Upper lobe of right lung (tissue), 1 donor: ENCODE measurements at regions not wholly inside any gene's neighbourhood (a gene's known extent, or its start where the extent isn't known, plus 50 kb on each side); places are given as distances from the start of the nearest gene placed in this dataset.

Source experiments
- ATAC-seq: fragments of 200-7000 bp; cut with Tn5 transposase; one replicate; pipeline ENCODE4 v1.9.1; 2020; ENCODE audit warnings: mild to moderate bottlenecking, moderate library complexity
- DNase-seq: peaks from one replicate; pipeline ENCODE4 v3.0.0-alpha.2; 2020
- H3K27ac ChIP-seq: fragments of 200-600 bp; one replicate; pipeline ENCODE4 v1.8.0; 2022
- H3K27me3 ChIP-seq: fragments of 200-600 bp; one replicate; pipeline ENCODE4 v1.8.0; 2022; ENCODE audit warnings: mild to moderate bottlenecking
- H3K36me3 ChIP-seq: fragments of 200-600 bp; one replicate; pipeline ENCODE4 v1.8.0; 2022
- H3K4me1 ChIP-seq: fragments of 200-600 bp; one replicate; pipeline ENCODE4 v1.8.0; 2022
- H3K4me3 ChIP-seq: fragments of 200-600 bp; one replicate; pipeline ENCODE4 v1.8.0; 2022; ENCODE audit warnings: mild to moderate bottlenecking
- H3K9me3 ChIP-seq: fragments of 200-600 bp; one replicate; pipeline ENCODE4 v1.8.0; 2022
- intact Hi-C: fragments of 100-400 bp; cut with DNase I; formaldehyde crosslinking; loops from one replicate; pipeline ENCODE4 v1.11.0; 2022
- TF ChIP-seq, protein P1 (sequence below): fragments of 200-600 bp; IDR thresholded peaks from one replicate; pipeline ENCODE4 v1.8.0; 2022; ENCODE audit warnings: antibody characterized with exemption
- donor health status: DM: no; HTN: yes; CAD: no; lungs with severe emphysema.

DNA sequence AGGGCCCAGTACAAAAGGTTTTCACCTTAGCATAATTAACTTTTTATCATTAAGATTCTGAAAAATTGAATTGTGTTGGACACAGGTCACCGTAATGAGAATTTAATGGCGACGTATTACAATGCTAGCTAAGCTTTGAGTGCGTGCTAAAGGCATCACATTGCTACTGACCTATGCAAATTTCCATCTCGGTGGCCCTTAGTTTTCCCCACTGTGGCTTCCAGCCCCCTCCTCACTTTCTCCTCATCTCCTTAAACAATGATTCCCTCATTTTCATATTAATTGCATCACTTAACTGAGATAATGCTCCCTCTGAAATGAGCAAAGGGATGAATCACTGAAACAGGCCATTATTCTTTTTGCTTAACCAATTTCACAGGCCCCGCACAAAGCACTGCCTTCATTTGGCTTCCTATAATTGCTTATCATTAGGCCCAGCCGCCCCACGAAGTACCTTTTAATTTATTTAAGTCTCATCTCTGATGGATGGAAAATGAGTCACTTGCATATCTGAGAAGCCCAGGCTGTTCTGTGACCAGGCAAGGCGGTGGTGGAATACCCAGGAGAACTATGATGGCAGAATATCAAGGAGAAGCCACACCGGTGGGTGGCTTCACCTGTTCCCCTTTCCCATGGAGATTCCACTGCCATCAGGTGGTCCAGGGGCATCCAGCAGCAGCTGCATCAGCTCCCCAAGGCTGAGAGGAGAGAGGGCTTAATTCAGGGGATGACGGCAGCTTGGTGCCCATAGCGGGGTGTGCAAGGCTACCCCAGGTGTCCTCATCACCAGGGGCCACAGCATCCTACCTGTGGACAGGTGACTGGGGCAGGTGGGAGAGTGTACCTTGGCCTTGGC is 223.8 kb upstream of the BOD1L1 start:
- no peak overlapping the region for H3K27ac ChIP-seq
- no peaks in the 10 kb centered on the region for H3K4me1 ChIP-seq
- H3K36me3 ChIP-seq: no peaks in the 10 kb centered on the region
- H3K4me3 ChIP-seq: no peak overlapping the region
- intact Hi-C loops: no loop called here
- TF ChIP-seq, protein P1, sequence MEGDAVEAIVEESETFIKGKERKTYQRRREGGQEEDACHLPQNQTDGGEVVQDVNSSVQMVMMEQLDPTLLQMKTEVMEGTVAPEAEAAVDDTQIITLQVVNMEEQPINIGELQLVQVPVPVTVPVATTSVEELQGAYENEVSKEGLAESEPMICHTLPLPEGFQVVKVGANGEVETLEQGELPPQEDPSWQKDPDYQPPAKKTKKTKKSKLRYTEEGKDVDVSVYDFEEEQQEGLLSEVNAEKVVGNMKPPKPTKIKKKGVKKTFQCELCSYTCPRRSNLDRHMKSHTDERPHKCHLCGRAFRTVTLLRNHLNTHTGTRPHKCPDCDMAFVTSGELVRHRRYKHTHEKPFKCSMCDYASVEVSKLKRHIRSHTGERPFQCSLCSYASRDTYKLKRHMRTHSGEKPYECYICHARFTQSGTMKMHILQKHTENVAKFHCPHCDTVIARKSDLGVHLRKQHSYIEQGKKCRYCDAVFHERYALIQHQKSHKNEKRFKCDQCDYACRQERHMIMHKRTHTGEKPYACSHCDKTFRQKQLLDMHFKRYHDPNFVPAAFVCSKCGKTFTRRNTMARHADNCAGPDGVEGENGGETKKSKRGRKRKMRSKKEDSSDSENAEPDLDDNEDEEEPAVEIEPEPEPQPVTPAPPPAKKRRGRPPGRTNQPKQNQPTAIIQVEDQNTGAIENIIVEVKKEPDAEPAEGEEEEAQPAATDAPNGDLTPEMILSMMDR: no peak
- DNase-seq: no peak
- H3K27me3 ChIP-seq: no peaks in the 10 kb centered on the region
- H3K9me3 ChIP-seq: no peaks in the 10 kb centered on the region
- no peak for ATAC-seq

DNA sequence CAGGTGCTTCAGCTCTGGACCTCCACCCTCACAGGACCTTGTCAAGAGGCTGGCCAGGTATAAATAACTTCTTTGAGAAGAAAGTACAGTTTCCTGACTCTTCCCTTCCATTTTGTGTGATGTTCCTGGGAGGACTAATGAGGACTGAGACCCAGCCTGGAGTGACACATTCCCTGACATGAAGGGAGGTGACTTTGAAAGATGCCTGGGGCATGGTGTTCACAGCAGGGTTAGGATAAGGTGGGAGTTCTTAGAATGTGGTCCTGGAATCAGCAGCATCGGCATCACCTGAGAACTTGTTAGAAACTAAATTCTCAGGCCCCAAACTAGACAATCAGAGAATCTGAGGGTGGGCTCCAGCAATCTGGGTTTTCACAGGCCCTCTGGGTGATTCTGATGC is 224.9 kb upstream of the BOD1L1 start:
- TF ChIP-seq, protein P1: no peak
- Histone ChIP-seq H3K4me1 (no peaks in the 10 kb centered on the region), H3K4me3 (no peak overlapping the region), H3K27ac (no peak overlapping the region), H3K36me3 (no peaks in the 10 kb centered on the region), H3K27me3 (no peaks in the 10 kb centered on the region), H3K9me3 (no peaks in the 10 kb centered on the region)
- no peak for DNase-seq
- intact Hi-C loops: no loop called here
- no peak for ATAC-seq

DNA sequence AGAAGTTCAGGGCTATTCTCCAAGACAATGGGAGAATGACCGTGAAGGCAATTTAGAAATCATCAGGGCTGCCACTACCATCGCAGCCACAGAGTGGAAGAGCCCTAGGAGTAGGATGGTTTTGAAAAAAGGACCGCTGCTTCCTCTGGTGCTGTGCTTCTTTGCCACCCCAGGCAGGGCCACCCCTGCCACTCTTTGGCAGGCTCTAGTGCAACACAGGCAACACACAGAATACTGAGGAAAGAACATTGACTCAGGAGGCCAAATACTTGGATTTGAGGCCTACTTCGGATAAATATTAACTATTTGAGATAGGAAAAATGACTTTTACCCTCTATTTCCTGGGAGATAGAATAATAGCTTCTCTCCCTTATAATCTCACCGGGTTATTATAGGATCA is 228.9 kb upstream of the BOD1L1 start:
- Histone ChIP-seq H3K36me3 (no peaks in the 10 kb centered on the region), H3K4me3 (no peak overlapping the region), H3K9me3 (no peaks in the 10 kb centered on the region), H3K27ac (no peak overlapping the region), H3K27me3 (no peaks in the 10 kb centered on the region), H3K4me1 (no peaks in the 10 kb centered on the region)
- no peak for ATAC-seq
- no peak for DNase-seq
- intact Hi-C loops: no loop called here
- TF ChIP-seq, protein P1: no peak

DNA sequence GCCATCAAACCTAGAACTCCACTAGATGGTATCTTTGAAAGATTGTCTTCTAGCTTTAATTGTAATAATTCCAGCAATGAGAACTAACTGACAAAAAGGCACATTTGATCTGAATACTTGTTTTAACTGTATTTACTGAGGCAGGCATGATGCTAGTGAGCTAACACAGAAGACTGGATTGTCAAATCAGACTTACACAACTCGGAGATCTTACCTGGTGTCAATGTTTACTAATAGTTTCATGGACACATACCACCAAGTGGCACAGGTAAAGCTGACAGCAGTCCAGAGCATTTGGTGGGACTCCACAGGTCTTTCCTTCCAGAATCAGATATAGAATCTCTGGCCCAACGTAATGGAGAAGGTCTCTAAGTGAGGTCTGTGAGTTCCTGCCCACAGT is 229.9 kb upstream of the BOD1L1 start:
- H3K4me1 ChIP-seq: no peaks in the 10 kb centered on the region

DNA sequence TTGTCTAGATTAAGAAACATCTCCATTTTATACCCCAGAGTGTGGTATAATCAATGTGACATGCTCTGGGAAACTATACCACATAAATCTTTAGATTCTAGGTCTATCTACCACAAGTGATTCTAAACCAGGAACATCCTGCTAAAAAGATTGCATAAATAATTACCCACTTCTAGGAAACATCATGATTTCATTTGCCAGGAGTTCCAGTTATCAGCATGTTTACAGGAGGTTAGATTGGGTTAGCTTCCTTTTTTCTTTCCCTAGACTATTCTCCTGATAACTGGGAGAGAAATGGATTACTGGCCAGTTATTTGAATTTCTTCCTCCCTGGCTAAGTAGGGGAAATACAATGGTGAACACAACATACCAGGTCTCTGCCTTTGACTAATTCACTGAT is 230.3 kb upstream of the BOD1L1 start:
- TF ChIP-seq, protein P1: no peak
- intact Hi-C loops: no loop called here
- ATAC-seq: no peak
- Histone ChIP-seq H3K4me1 (no peaks in the 10 kb centered on the region), H3K27me3 (no peaks in the 10 kb centered on the region), H3K27ac (no peak overlapping the region), H3K4me3 (no peak overlapping the region), H3K9me3 (no peaks in the 10 kb centered on the region), H3K36me3 (no peaks in the 10 kb centered on the region)
- DNase-seq: no peak

More for the DNA sequence above, 229.9 kb upstream of the BOD1L1 start:
- no peaks in the 10 kb centered on the region for H3K27me3 ChIP-seq
- ATAC-seq: no peak
- no peaks in the 10 kb centered on the region for H3K36me3 ChIP-seq
- no peak for DNase-seq
- TF ChIP-seq, protein P1: no peak
- no peak overlapping the region for H3K4me3 ChIP-seq
- intact Hi-C loops: no loop called here
- H3K27ac ChIP-seq: no peak overlapping the region
- H3K9me3 ChIP-seq: no peaks in the 10 kb centered on the region
